GM18909 (cell line): ENCODE measurements at regions not wholly inside any gene's neighbourhood (a gene's known extent, or its start where the extent isn't known, plus 50 kb on each side); places are given as distances from the start of the nearest gene placed in this dataset.

Experiments
- ATAC-seq: cut with Tn5 transposase; IDR thresholded peaks from one replicate; pipeline ENCODE4 v1.9.1; 2021; ENCODE audit warnings: mild to moderate bottlenecking; ENCODE audit not compliant: unreplicated experiment, poor library complexity

DNA sequence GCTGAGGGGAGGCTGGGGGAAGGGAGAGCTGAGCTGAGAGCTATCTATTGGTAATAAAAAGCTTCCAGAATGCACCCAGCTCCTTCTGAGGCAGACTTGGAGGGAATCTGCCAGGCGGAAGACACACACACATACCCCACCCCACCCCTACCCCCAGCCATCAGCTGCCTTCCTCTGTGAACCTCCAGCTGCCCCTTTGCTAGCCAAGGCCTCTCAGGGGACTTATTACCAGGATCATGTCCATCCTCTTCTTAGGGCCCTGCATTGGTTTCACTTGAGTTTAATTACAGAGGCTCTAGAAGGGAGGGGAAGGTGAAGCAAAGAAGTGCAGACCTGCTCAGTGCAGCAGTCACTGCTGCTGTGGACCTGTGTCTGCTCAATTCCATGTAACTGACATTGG, 156.4 kb downstream of the OMA1 start:
- ATAC-seq, result no peak

DNA sequence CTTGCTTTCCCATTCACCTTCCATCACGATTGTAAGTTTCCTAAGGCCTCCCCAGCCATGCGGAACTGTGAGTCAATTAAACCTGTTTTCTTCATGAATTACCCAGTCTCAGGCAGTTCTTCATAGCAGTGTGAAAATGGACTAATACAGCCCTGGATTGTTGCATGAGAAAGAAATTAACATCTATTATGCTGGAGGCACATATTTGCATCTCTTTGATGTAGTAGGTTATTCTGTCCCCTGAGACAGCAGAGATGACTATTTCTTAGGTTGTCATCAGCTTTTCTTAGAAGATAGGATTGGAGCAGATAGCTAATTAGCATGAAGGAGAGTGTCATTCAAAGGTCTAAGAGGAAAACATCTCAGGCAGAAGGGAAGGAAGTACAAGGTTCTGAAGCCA, 166.2 kb downstream of the OMA1 start:
- ATAC-seq, result no peak

DNA sequence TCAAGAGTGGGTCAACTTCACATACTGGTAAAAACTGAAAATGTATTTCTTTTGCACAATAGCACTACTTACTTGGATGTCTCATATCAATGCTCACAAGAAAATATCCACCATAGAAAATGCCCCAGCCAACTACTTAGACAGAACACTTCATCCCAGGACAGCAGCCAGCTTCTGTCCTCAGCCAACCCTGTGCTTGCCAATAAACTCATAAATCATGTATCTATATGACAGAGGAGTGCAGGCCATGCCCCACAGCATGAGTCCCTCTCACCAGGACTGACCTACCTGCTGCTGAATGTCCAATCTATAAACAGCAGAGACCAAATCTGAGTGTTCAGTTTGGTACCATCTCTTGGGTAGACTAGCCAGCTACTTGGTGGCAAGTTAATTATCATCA, 179.3 kb downstream of the OMA1 start:
- no peak for ATAC-seq

DNA sequence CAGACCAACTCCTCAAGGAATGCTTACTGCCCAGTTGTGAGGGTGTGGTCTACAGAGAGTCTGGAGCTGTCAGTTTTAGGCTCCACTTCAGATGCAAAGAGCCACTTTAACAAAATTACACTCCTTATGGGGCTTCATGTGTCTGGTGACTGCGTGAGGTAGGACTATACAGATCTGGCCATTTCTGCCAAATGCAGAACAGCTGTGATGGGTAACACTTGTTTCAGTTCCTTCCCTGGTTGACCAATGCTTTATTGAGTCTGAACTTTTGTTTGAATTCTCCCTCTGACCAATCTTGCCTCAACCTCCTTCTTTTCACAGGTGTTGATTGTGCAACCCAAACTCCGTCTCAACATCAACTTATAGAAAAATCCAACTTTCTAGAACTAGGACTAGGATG, 181.2 kb downstream of the OMA1 start:
- no peak for ATAC-seq

DNA sequence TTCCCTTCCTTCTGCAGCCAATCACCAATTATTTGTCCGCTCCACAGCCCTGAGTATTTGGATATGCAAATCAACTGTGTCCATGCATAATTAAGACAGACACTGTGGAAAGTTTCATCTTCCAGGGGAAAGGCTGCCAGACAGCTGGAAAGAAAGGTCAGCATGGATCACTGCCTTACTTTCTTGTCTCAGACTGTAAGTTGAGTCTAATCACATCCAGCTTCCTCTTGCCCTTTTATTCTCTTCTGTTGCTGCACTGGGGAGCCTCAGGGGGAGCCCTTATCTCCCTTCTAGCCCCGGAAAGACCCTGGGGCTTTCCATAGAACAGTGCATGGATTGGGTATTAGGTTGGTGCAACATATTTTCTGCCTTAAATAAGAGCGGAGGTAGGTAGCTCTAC, 182.9 kb downstream of the OMA1 start:
- ATAC-seq, result no peak

DNA sequence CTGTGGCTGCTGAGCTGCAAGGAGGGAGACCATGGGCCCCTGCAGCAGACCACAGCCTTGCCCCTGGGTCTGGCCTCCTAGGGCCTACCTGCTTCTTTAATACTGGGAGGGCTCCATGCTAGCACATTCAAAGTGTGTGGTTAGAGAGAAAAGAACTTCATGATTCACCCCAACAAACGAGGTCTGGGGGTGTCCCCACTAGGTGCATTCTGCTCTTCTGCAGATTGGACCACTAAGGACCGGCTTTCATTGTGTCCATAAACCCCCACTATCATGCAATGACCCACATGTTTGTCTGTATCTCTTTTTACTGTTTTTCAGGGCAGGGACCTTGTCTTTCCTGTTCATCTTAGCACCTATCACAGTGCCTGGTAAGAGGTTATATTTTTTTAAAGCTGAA, 185.4 kb downstream of the OMA1 start:
- ATAC-seq, result no peak

DNA sequence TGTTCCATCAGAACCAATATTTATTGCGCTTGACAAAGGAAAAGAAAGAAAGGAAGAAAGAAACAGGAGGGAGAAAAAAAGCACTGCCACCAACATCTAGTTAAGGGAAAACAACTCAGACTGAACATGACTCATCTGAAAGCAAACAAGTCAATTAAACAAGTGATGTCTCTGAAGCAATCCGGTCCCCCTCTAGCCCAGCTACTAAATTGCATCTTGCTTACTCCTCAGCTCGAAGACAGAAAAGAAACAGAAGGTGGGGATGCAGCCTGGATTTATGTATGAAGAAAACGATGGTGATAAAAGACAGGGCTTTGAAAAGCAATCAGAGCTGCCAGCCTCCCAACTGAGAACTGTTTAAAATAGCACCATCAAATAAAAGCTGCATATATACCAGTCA, 188.2 kb downstream of the OMA1 start:
- ATAC-seq, result no peak

DNA sequence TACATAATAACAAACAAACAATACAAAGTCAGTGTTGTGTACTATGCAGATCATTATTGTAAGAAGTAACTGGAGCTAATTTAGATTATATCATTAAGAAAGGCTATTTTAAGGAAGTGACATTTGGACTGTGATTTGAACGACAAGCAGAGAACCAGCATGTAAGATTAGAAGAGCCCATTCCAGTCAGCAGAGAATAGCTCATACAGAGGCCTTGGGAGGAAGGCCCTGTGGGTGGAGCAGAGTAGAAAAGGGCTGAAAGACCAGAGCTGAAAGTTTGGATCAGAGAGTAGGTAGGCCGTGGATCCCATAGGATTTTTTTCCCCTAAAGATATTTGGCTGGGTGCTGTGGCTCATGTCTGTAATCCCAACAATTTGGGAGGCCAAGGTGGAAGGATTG, 190.1 kb downstream of the OMA1 start:
- ATAC-seq, result no peak

DNA sequence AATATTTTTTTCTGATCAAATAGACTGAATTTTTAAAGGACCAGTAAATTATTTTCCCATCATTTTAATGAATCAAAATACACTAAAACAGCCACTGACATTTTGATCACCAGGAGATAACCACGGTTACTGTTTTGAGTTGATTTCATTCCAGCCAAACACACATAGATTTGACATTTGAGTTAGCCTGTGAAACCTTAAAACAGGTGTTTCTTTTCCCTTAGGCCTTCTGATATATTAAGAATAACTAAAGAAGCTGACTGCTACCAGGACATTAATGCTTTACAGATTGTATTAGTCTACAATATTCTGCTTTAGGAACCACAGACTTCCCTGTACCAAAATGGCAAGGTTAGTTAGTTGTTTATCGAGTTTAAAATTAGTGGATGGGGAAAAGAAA, 193.4 kb downstream of the OMA1 start:
- no peak for ATAC-seq

DNA sequence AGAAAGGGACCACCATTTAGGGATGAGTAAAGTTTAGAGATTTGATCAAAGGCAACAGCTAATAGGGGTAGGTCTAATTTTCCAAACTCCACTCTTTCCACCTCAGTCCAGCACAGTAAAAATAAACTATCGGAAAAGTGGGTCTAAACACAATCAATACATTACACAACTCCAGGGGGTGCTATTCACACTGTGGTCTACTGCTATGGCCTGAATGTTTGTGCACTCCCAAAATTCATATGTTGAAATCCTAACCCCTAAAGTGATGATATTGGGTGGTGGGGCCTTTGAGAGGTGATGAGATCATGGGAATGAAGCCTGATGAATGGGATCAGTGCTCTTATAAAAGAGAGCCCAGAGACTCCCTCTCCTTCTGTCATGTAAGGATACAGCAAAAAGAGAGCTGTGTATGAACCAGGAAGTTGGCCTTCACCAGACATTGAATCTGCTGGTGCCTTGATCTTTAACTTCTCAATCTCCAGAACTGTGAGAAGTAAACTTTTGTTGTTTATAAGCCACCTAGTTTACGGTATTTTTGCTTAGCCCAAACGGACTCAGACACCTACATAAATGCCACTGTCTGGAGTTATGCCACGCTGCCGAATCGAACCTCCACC, 193.9 kb downstream of the OMA1 start:
- no peak for ATAC-seq

DNA sequence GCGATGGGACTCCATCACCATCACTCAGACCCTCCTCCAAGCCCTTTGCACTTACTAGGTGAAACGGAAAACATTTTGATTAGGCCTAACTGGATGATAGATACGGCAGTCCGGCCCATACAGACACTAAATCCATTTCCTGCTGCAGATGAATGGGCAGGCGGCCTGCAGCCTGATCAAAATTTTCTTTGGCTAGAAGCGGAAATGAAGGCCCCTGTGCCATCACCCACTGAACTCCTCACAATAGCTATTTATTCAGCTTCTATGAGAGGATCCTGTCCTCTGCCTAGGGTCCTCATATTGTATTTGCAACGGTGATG, 200.5 kb downstream of the OMA1 start:
- ATAC-seq, result no peak

DNA sequence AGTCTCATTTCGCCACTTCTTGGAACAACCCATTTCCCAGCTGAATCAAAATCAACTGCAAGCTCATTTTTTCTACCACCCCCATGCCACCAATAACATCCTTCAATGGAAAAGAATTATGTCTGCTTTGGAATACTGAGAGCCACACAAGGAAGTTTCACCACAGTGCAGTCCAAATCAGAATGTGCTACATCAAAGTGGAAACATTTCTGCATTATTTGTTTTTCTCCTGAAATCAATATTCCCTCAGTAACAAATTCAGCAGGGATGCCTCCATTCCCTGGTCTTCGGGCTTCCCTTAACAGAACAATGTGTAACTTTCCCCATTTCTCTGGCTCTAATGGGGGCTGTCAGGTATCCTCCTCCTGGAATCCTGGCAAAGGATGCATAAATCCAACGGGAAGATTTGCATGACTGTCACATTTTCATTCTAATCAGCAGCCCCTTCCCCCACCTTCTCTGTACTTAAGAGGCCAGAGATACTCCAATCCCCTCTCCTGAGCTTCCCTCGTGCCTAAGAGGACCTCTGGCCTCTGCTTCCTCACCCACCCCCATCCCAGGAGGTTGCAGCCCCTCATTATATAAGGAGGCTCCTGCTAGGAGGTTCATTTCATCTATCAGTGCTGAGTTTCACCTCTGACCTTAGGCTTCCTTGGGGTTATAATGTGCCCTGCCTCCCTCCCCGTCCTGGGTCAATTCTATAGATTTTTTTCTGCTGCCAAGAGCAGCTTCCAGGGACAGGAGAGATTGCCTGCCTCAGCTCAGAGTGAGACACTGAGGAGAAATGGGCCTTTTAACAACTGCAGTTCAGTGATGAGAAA, 201.1 kb downstream of the OMA1 start:
- ATAC-seq, result no peak

DNA sequence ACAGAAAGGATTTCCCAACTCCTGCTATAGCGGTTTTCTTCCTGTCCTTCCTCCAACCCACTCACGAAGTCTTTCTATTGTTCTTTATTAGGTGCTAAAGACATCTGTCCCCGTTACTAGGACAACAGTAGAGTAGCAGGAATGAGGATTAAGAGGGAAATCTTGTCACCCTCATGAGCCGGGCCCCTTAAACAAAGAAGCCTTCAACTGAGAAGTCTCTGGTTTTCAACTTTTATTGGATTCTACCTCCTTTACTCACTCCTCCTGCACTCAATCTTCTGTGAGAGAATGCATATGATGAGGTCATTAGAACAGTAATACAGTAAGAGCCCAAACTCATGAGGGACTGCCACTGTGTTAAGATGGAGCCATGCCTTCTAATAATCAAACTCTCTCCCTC, 206.3 kb downstream of the OMA1 start:
- ATAC-seq, result no peak

DNA sequence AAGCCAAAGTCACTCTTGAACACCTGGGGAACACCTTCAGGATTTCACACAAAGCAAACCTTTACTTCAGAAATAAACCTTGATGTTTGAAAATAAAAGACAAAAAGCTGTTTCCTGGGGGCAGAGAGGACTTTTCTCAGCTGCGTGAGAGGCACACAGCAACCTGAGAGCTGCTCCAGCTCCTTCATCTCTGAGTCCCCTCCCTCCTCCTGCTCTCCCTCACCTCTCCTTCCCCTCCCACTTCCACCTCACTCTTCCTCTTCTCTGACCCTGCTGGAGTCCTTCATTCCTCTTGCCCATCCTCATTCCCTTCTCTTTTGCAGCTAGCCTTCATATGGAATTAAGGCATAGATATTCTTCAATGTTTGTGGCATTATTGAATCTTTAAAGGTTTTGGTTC, 208.4 kb downstream of the OMA1 start:
- ATAC-seq, result no peak

DNA sequence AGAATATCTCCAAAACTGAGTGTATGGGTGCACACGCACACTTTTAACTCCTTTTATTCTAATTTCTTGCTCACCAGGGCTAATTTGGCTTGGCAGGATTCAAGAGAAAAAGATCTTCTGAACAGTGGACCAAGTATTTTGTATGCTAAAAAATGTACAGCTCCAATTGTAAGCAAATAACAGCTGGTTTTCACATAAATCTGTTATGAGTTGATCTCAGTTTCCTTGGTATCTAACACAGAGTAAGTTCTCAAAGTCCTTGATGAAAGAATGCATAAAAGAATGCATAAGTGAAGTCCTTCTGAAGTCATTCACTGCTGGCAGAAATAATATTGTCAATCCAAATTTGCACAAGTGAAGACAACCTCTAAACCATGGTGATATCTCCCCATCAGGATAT, 213.0 kb downstream of the OMA1 start:
- ATAC-seq, result no peak

DNA sequence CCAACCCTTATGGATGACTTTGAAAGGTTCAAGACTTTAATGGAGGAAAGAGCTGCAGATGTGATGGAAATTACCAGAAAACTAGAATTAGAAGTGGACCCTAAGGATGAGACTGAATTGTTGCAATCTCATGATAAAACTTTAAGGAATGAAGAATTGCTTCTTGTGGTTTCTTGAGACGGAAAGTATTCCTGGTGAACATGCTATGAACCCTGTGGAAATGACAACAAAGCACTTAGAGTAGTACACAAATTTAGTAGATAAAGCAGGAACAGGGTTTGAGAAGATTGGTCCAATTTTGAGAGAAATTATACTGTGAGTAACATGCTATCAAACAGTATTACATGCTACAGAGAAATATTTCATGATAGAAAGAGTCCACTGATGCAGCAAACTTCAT, 215.4 kb downstream of the OMA1 start:
- ATAC-seq, result no peak

DNA sequence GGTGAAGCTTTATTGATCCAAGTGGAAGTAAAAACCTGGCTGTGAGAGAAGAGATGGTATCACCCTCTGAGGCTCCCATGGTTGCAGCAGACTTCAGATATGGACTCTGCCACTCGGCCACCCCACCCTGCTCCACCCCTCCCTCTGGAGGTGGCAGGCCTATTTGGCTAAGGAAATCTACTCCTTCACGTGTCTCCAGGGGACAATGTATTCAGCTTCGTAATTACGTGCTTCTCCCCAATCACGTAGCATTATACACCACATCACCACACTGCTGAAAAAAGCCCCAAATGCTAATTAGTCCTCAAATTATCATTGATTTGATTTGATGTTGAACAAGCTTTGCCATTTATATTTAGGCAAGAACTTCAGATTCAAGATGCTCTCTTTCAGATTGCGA, 220.7 kb downstream of the OMA1 start:
- no peak for ATAC-seq

DNA sequence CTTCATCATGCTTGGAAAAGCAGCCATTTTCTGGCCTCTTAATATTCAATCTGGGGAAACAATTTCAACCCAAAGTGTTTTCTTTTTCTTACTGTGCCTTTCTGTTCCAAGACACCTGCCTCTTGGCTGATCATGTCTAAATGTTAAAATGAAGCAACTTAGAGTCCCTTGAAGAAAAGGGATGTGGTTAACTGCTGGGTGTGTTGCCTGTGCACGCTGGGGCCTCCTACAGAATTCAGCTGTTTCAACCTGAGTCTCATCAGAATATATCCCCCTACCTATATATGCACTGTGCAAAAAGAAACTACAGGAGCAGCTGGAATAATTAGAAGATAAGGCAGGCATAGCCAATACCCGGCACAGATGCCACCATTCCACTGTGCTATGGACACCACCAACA, 222.0 kb downstream of the OMA1 start:
- ATAC-seq, result no peak

DNA sequence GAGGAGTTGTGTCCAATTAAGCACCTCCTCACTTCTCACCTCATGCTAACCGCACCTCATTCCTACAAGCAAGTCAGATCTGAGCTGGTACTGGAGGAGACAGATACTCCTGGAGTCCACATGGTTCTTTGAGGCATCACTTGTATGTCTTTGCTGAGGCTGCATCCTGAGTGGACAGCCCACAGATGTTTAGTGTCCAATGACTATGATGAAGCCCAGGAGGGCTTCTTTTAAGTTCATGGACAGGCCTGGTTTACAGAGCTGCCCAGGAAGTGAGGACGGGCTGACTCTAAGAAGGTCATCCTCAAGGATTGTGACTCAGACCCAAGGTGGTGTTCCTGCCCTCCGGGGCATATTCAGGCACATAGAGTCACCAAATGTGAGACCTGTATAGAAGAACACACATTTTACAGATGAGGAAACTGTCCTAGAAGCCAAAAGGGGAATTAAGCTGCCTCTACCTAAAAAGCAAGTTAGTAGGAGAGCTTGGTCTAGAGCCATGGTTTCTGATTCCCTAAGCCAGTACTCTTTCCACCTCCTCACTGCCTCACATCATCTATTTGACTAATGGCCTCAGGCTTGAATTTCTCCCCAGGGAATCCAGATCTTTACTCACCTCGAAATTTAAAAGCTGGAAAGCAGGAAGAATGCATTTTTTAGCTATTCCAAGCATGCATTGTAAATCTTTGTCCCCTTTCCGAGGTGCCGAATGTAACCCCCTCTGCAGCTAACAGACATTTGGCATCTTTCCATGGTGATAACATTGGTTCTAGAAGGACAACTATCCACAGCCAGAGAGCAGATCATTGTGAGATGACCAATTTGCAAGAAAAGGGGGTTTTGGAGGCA, 228.1 kb downstream of the OMA1 start:
- ATAC-seq, result no peak

DNA sequence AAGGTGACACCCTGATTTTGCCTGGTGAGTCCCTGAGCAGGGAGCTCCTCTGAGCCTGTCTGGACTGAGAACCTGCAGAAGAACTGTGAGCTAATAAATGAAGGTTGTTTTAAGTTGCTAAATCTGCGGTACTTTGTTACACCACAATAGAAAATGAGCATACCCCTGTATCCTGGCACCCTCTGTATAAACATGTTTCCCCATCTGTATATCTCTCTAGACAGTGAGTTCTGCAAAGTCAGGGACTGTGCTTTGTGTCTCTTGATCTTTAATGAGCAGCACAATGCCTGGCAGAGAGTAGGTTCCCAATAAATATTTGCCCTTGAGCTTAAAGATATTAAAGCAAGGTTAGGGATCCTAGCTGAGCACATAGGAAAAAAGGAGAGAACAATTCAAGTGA, 228.8 kb downstream of the OMA1 start:
- ATAC-seq, result no peak

DNA sequence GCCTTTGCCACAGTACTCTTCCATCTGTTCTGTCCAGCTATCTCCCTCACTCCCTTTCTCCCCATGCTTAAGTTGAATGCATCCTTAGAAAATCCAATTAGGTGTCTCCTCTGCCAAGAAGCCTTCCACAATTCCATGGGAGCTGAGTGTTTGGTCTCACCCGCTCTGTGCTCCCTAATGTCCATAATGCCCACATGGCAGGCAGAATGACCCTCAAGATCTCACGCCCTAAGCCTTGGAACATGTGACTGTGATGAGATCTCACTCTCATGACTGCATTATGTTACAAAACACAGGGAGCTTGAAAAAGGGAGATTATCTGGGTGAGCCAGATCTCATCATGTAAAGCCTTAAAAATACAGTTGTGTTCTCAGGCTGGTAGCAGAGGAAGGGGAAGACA, 229.4 kb downstream of the OMA1 start:
- no peak for ATAC-seq

DNA sequence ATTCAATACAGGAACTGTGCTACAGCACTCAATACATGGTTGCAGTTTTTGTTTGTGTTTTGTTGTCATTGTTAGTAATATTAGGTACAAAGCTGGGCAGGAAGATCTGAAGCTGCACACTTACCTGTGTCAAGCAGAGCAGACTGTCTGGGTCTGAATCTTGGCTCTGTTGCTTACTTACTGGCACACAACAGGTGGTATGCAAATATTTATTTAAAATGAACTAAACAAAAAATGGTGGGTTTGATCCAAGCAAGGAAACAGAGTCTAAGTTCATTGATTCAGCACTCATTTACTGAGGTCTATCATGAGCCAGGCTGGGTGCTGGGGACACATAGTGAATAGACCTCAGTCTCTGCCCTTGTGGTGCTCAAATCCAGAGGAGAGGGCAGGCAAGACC, 230.4 kb downstream of the OMA1 start:
- no peak for ATAC-seq
